MCF 10A (cell line): ENCODE measurements at regions not wholly inside any gene's neighbourhood (a gene's known extent, or its start where the extent isn't known, plus 50 kb on each side); places are given as distances from the start of the nearest gene placed in this dataset.
A peak's percentile ranks its signal among the peaks of the same experiment; 100 is the strongest.

Source experiments
- BruUV-seq: library from RNA; stranded (reverse); fragments of 400-500 nt; replicated peaks from 2 replicates; lab custom pipeline; 2021; lab: Mats Ljungman, UMichigan
- CTCF ChIA-PET: fragments of 300-600 bp; sonication (Branson Sonifier 250); formaldehyde crosslinking; extraction: SDS; loops from one replicate; lab custom pipeline; 2021; ENCODE audit warnings: antibody characterized with exemption, inconsistent platforms; lab: Yijun Ruan, JAX
- POLR2A ChIA-PET: fragments of 300-600, 350-650 bp; sonication (Branson Sonifier 250); formaldehyde crosslinking; extraction: SDS; loops from one replicate; lab custom pipeline; 2020; ENCODE audit warnings: antibody characterized with exemption, inconsistent platforms; lab: Yijun Ruan, JAX
- DNase-seq: peaks from one replicate; pipeline ENCODE4 v3.0.0-alpha.2; 2018; ENCODE audit not compliant: unreplicated experiment
- H3K27ac Mint-ChIP-seq: one replicate; pipeline ENCODE4 v1.8.0; 2022; ENCODE audit warnings: mild to moderate bottlenecking, low read depth, mixed read lengths; ENCODE audit not compliant: unreplicated experiment
- H3K27me3 Mint-ChIP-seq: one replicate; pipeline ENCODE4 v1.8.0; 2022; ENCODE audit warnings: mixed read lengths; ENCODE audit not compliant: insufficient read depth, unreplicated experiment
- H3K36me3 Mint-ChIP-seq: one replicate; pipeline ENCODE4 v1.8.0; 2022; ENCODE audit warnings: mild to moderate bottlenecking, moderate library complexity, mixed read lengths; ENCODE audit not compliant: insufficient read depth, unreplicated experiment
- H3K4me1 Mint-ChIP-seq: one replicate; pipeline ENCODE4 v1.8.0; 2022; ENCODE audit warnings: mixed read lengths; ENCODE audit not compliant: insufficient read depth, unreplicated experiment
- H3K4me3 Mint-ChIP-seq: one replicate; pipeline ENCODE4 v1.8.0; 2022; ENCODE audit warnings: mild to moderate bottlenecking, moderate library complexity, mixed read lengths; ENCODE audit not compliant: unreplicated experiment
- H3K9me3 Mint-ChIP-seq: one replicate; pipeline ENCODE4 v1.8.0; 2022; ENCODE audit warnings: mixed read lengths; ENCODE audit not compliant: unreplicated experiment
- CTCF ChIP-seq: fragments of 200-600 bp; IDR thresholded peaks from one replicate; pipeline ENCODE4 v1.8.0; 2022; ENCODE audit warnings: antibody characterized with exemption, mild to moderate bottlenecking; ENCODE audit not compliant: unreplicated experiment
- intact Hi-C: fragments of 100-400 bp; cut with micrococcal nuclease; formaldehyde crosslinking; loops from 2 replicates; pipeline ENCODE4 v1.14.1; 2022

GRCh38 chr6:112979830-112980229 lies 632.7 kb downstream of the RFPL4B start:
- ChIA-PET CTCF (interaction anchor here (0.6 kb wide), 2 partner anchors 24 to 139 kb away, joined by 3 to 4 read pairs; no protein-coding TSS in a partner anchor), POLR2A (no interaction called here)
- H3K9me3 Mint-ChIP-seq: no peaks in the 10 kb centered on the region
- H3K27ac Mint-ChIP-seq: peak overlapping the region; percentile 25
- H3K4me1 Mint-ChIP-seq: peaks cover 25% of the 10 kb centered on the region
- no peak for TF ChIP-seq CTCF
- peak; percentile 50 for DNase-seq
- H3K36me3 Mint-ChIP-seq: no peaks in the 10 kb centered on the region
- H3K27me3 Mint-ChIP-seq: no peaks in the 10 kb centered on the region
- H3K4me3 Mint-ChIP-seq: no peak overlapping the region
- intact Hi-C loops: no loop called here
- no TSS peak for BruUV-seq

- intact Hi-C loops: no loop called here
- ChIA-PET CTCF (interaction anchor here (0.6 kb wide), 1 partner anchor 590 kb away, joined by 3 read pairs; no protein-coding TSS in a partner anchor), POLR2A (interaction anchor here (0.6 kb wide), 1 partner anchor 28 kb away, joined by 3 read pairs; no protein-coding TSS in a partner anchor)
- Mint-ChIP-seq H3K27me3 (no peaks in the 10 kb centered on the region), H3K9me3 (no peaks in the 10 kb centered on the region), H3K27ac (no peak overlapping the region), H3K36me3 (no peaks in the 10 kb centered on the region), H3K4me1 (peaks cover 25% of the 10 kb centered on the region), H3K4me3 (no peak overlapping the region)
- DNase-seq: no peak
- BruUV-seq: no TSS peak
- TF ChIP-seq CTCF: no peak
Observed at GRCh38 chr6:112980676-112981075, 633.5 kb downstream of the RFPL4B start.

- Mint-ChIP-seq H3K4me1 (peaks cover 25% of the 10 kb centered on the region), H3K27me3 (no peaks in the 10 kb centered on the region), H3K27ac (no peak overlapping the region), H3K36me3 (no peaks in the 10 kb centered on the region), H3K4me3 (no peak overlapping the region), H3K9me3 (no peaks in the 10 kb centered on the region)
- POLR2A ChIA-PET: no interaction called here
- CTCF ChIA-PET: interaction anchor here (0.6 kb wide), 1 partner anchor 44 kb away, joined by 3 read pairs; no protein-coding TSS in a partner anchor
- intact Hi-C loops: no loop called here
- no peak for TF ChIP-seq CTCF
- BruUV-seq: no TSS peak
- DNase-seq: peak; percentile 49
Observed at GRCh38 chr6:112983713-112984261, 636.7 kb downstream of the RFPL4B start.

- Mint-ChIP-seq H3K4me1 (peaks cover 18% of the 10 kb centered on the region), H3K4me3 (no peak overlapping the region), H3K9me3 (no peaks in the 10 kb centered on the region), H3K36me3 (no peaks in the 10 kb centered on the region), H3K27ac (no peak overlapping the region), H3K27me3 (no peaks in the 10 kb centered on the region)
- no peak for DNase-seq
- intact Hi-C loops: no loop called here
- ChIA-PET CTCF (no interaction called here), POLR2A (no interaction called here)
- no peak for TF ChIP-seq CTCF
- no TSS peak for BruUV-seq
Observed at GRCh38 chr6:112984899-112985298, 637.8 kb downstream of the RFPL4B start.
